GM23338 (cell line): ENCODE measurements at regions not wholly inside any gene's neighbourhood (a gene's known extent, or its start where the extent isn't known, plus 50 kb on each side); places are given as distances from the start of the nearest gene placed in this dataset.
A peak's percentile ranks its signal among the peaks of the same experiment; 100 is the strongest.

Experiments
- ATAC-seq: fragments of 200-7000 bp; cut with Tn5 transposase; 3 replicates; pipeline ENCODE4 v1.9.1; 2020
- DNase-seq: peaks from one replicate; pipeline ENCODE4 v3.0.0-alpha.2; 2015; ENCODE audit warnings: low spot score
- H2AFZ ChIP-seq: fragments of 200-600 bp; sonication (generic); 2 replicates; pipeline ENCODE4 v1.8.0; 2016; ENCODE audit warnings: antibody characterized with exemption, mild to moderate bottlenecking, moderate library complexity
- H3F3A ChIP-seq: fragments of 200-600 bp; sonication (generic); replicated peaks from 2 replicates; pipeline ENCODE4 v1.8.0; 2017; ENCODE audit warnings: antibody characterized with exemption, mixed run types, low read depth
- H3K27ac ChIP-seq: fragments of 200-600 bp; sonication (generic); 2 replicates; pipeline ENCODE4 v1.6.1; 2016; ENCODE audit warnings: low read depth
- H3K27me3 ChIP-seq: fragments of 200-600 bp; sonication (generic); 2 replicates; pipeline ENCODE4 v1.8.0; 2016; ENCODE audit warnings: mild to moderate bottlenecking, mixed run types, moderate library complexity; ENCODE audit not compliant: insufficient read depth
- H3K36me3 ChIP-seq: fragments of 200-600 bp; sonication (generic); 2 replicates; pipeline ENCODE4 v1.8.0; 2016; ENCODE audit warnings: mild to moderate bottlenecking; ENCODE audit not compliant: insufficient read depth
- H3K4me1 ChIP-seq: fragments of 200-600 bp; sonication (generic); 2 replicates; pipeline ENCODE4 v1.8.0; 2016; ENCODE audit warnings: mild to moderate bottlenecking, moderate library complexity; ENCODE audit not compliant: insufficient read depth
- H3K4me2 ChIP-seq: fragments of 200-600 bp; sonication (generic); 2 replicates; pipeline ENCODE4 v1.7.1; 2017; ENCODE audit warnings: mixed run types
- H3K4me3 ChIP-seq: fragments of 200-600 bp; sonication (generic); 2 replicates; pipeline ENCODE4 v1.6.1; 2016; ENCODE audit warnings: mixed run types
- H3K79me2 ChIP-seq: fragments of 200-600 bp; sonication (generic); replicated peaks from 2 replicates; pipeline ENCODE4 v1.8.0; 2017; ENCODE audit warnings: mild to moderate bottlenecking; ENCODE audit not compliant: insufficient read depth
- H3K9me2 ChIP-seq: fragments of 200-600 bp; sonication (generic); 2 replicates; pipeline ENCODE4 v1.8.0; 2017; ENCODE audit not compliant: insufficient read depth
- H4K20me1 ChIP-seq: fragments of 200-600 bp; sonication (generic); replicated peaks from 2 replicates; pipeline ENCODE4 v1.8.0; 2017; ENCODE audit warnings: mild to moderate bottlenecking; ENCODE audit not compliant: insufficient read depth
- H3K27ac Mint-ChIP-seq: 2 replicates; pipeline ENCODE4 v1.8.0; 2020; ENCODE audit warnings: inconsistent platforms, mild to moderate bottlenecking, moderate library complexity, mixed read lengths
- H3K27me3 Mint-ChIP-seq: 3 replicates; pipeline ENCODE4 v1.8.0; 2022; ENCODE audit warnings: low read depth, mild to moderate bottlenecking, moderate library complexity, mixed read lengths, inconsistent platforms; ENCODE audit not compliant: insufficient read depth, poor library complexity
- H3K36me3 Mint-ChIP-seq: 3 replicates; pipeline ENCODE4 v1.8.0; 2021; ENCODE audit warnings: low read depth, mild to moderate bottlenecking, inconsistent platforms, moderate library complexity, mixed read lengths
- H3K4me1 Mint-ChIP-seq: 3 replicates; pipeline ENCODE4 v1.8.0; 2020; ENCODE audit warnings: mild to moderate bottlenecking, inconsistent platforms, mixed read lengths
- H3K4me3 Mint-ChIP-seq: 3 replicates; pipeline ENCODE4 v1.8.0; 2021; ENCODE audit warnings: moderate library complexity, mild to moderate bottlenecking, inconsistent platforms, mixed read lengths
- H3K9me3 Mint-ChIP-seq: 3 replicates; pipeline ENCODE4 v1.8.0; 2020; ENCODE audit warnings: moderate library complexity, mild to moderate bottlenecking, inconsistent platforms, mixed read lengths
- CREB1 ChIP-seq: fragments of 250-450 bp; sonication (Bioruptor Pico); IDR thresholded peaks from 2 replicates; pipeline ENCODE4 v1.5.0; 2020; ENCODE audit warnings: low read depth, mild to moderate bottlenecking, moderate library complexity
- EZH2 ChIP-seq: fragments of 200-600 bp; sonication (generic); IDR thresholded peaks from one replicate; pipeline ENCODE4 v1.8.0; 2017; ENCODE audit warnings: antibody characterized with exemption, mild to moderate bottlenecking, low read depth; ENCODE audit not compliant: unreplicated experiment
- EZH2phosphoT487 ChIP-seq: fragments of 200-600 bp; sonication (generic); IDR thresholded peaks from one replicate; pipeline ENCODE4 v1.8.1; 2018; ENCODE audit warnings: antibody characterized with exemption; ENCODE audit not compliant: unreplicated experiment
- JUNB ChIP-seq: IDR thresholded peaks from one replicate; pipeline ENCODE4 v1.6.1; 2016; ENCODE audit warnings: antibody characterized with exemption; ENCODE audit not compliant: unreplicated experiment
- NANOG ChIP-seq: IDR thresholded peaks from 2 replicates; pipeline ENCODE4 v1.6.1; 2016; ENCODE audit warnings: antibody characterized with exemption, borderline replicate concordance
- POLR2AphosphoS5 ChIP-seq: IDR thresholded peaks from 2 replicates; pipeline ENCODE4 v1.6.1; 2016; ENCODE audit warnings: antibody characterized with exemption, low read depth
- STAT1 ChIP-seq: IDR thresholded peaks from one replicate; pipeline ENCODE4 v1.6.1; 2016; ENCODE audit warnings: antibody characterized with exemption; ENCODE audit not compliant: unreplicated experiment
- ZNF114 ChIP-seq: fragments of 250-450 bp; sonication (Bioruptor Pico); IDR thresholded peaks from 2 replicates; pipeline ENCODE4 v1.5.0; 2020; ENCODE audit warnings: mild to moderate bottlenecking, moderate library complexity
- ZNF331 ChIP-seq: fragments of 250-450 bp; sonication (Bioruptor Pico); IDR thresholded peaks from 2 replicates; pipeline ENCODE4 v1.5.0; 2020; ENCODE audit warnings: low read depth, mild to moderate bottlenecking, moderate library complexity
- ZNF462 ChIP-seq: fragments of 250-450 bp; sonication (Bioruptor Pico); IDR thresholded peaks from 2 replicates; pipeline ENCODE4 v1.5.0; 2020; ENCODE audit warnings: mild to moderate bottlenecking, moderate library complexity
- TF ChIP-seq, protein P1 (sequence below): IDR thresholded peaks from one replicate; pipeline ENCODE4 v1.6.1; 2018; ENCODE audit warnings: antibody characterized with exemption; ENCODE audit not compliant: unreplicated experiment
- TF ChIP-seq, protein P2 (sequence below), 2 experiments: fragments of 200-600 bp in 1 of 2; sonication (generic) in 1 of 2; conservative IDR thresholded peaks; 2 replicates each; pipeline versions ENCODE4 v1.5.1 to v1.6.1; 2016 to 2017; ENCODE audit warnings: antibody characterized with exemption in 2 of 2, low read depth in 2 of 2, mild to moderate bottlenecking in 2 of 2, moderate library complexity in 1 of 2
- TF ChIP-seq, protein P3 (sequence below): IDR thresholded peaks from 2 replicates; pipeline ENCODE4 v1.6.1; 2016; ENCODE audit warnings: antibody characterized with exemption

DNA sequence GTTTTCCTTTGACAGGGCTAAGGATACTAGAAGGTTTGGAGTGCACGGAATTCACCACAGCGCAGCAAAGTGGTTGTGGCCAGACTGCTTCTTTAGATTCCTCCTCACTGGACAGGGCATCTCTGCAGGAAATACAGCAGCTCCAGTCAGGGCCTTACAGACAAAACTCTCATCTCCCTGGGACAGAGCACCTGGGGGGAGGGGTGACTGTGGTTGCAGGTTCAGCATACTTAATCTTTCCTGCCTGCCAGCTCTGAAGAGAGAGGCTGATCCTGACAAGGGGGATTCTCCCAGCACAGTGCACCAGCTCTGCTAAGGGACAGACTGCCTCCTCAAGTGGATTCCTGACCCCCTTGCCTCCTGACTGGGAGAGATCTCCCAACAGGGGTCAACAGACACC, 1257.9 kb downstream of the NXPH1 start:
- Mint-ChIP-seq H3K27ac (no peak overlapping the region), H3K4me3 (no peak overlapping the region), H3K36me3 (no peaks in the 10 kb centered on the region), H3K9me3 (no peaks in the 10 kb centered on the region; the same call in 2 of the 3 replicates), H3K27me3 (no peaks in the 10 kb centered on the region), H3K4me1 (peaks cover 5% of the 10 kb centered on the region; the same call in 2 of the 3 replicates)
- no peaks in the 10 kb centered on the region for H3K36me3 ChIP-seq
- peak; percentile 45 for ATAC-seq
- no peaks in the 10 kb centered on the region for H4K20me1 ChIP-seq
- no peaks in the 10 kb centered on the region for H3K79me2 ChIP-seq
- TF ChIP-seq CREB1 (CRISPR knock-in tag) (no peak), ZNF462 (CRISPR knock-in tag) (no peak), EZH2 (no peak), ZNF114 (CRISPR knock-in tag) (no peak), ZNF331 (CRISPR knock-in tag) (no peak), POLR2AphosphoS5 (no peak), EZH2phosphoT487 (no peak), NANOG (no peak), JUNB (no peak), STAT1 (no peak)
- TF ChIP-seq, protein P1, sequence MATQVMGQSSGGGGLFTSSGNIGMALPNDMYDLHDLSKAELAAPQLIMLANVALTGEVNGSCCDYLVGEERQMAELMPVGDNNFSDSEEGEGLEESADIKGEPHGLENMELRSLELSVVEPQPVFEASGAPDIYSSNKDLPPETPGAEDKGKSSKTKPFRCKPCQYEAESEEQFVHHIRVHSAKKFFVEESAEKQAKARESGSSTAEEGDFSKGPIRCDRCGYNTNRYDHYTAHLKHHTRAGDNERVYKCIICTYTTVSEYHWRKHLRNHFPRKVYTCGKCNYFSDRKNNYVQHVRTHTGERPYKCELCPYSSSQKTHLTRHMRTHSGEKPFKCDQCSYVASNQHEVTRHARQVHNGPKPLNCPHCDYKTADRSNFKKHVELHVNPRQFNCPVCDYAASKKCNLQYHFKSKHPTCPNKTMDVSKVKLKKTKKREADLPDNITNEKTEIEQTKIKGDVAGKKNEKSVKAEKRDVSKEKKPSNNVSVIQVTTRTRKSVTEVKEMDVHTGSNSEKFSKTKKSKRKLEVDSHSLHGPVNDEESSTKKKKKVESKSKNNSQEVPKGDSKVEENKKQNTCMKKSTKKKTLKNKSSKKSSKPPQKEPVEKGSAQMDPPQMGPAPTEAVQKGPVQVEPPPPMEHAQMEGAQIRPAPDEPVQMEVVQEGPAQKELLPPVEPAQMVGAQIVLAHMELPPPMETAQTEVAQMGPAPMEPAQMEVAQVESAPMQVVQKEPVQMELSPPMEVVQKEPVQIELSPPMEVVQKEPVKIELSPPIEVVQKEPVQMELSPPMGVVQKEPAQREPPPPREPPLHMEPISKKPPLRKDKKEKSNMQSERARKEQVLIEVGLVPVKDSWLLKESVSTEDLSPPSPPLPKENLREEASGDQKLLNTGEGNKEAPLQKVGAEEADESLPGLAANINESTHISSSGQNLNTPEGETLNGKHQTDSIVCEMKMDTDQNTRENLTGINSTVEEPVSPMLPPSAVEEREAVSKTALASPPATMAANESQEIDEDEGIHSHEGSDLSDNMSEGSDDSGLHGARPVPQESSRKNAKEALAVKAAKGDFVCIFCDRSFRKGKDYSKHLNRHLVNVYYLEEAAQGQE: no peak
- TF ChIP-seq, protein P2, sequence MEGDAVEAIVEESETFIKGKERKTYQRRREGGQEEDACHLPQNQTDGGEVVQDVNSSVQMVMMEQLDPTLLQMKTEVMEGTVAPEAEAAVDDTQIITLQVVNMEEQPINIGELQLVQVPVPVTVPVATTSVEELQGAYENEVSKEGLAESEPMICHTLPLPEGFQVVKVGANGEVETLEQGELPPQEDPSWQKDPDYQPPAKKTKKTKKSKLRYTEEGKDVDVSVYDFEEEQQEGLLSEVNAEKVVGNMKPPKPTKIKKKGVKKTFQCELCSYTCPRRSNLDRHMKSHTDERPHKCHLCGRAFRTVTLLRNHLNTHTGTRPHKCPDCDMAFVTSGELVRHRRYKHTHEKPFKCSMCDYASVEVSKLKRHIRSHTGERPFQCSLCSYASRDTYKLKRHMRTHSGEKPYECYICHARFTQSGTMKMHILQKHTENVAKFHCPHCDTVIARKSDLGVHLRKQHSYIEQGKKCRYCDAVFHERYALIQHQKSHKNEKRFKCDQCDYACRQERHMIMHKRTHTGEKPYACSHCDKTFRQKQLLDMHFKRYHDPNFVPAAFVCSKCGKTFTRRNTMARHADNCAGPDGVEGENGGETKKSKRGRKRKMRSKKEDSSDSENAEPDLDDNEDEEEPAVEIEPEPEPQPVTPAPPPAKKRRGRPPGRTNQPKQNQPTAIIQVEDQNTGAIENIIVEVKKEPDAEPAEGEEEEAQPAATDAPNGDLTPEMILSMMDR (conservative IDR thresholded peaks at IDR 0.05; ENCODE audit: low read depth in 2 of 2): no peak
- TF ChIP-seq, protein P3, sequence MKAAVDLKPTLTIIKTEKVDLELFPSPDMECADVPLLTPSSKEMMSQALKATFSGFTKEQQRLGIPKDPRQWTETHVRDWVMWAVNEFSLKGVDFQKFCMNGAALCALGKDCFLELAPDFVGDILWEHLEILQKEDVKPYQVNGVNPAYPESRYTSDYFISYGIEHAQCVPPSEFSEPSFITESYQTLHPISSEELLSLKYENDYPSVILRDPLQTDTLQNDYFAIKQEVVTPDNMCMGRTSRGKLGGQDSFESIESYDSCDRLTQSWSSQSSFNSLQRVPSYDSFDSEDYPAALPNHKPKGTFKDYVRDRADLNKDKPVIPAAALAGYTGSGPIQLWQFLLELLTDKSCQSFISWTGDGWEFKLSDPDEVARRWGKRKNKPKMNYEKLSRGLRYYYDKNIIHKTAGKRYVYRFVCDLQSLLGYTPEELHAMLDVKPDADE: no peak
- no peak overlapping the region for H3K4me3 ChIP-seq
- H3K27me3 ChIP-seq: no peaks in the 10 kb centered on the region
- no peaks in the 10 kb centered on the region for H3F3A ChIP-seq
- peak; percentile 28 for DNase-seq
- peaks cover 5% of the 10 kb centered on the region; the same call in 1 of the 2 replicates for H3K4me1 ChIP-seq
- peak overlapping the region; percentile 91 for H2AFZ ChIP-seq
- no peak overlapping the region for H3K27ac ChIP-seq
- peak overlapping the region; percentile 20; the same call in 1 of the 2 replicates for H3K4me2 ChIP-seq
- 0 out of 2 replicates have a peak, but pooled peaks cover 3% of the 10 kb centered on the region for H3K9me2 ChIP-seq
